Tibial artery (tissue), 4 donors: ENCODE measurements at regions not wholly inside any gene's neighbourhood (a gene's known extent, or its start where the extent isn't known, plus 50 kb on each side); places are given as distances from the start of the nearest gene placed in this dataset.

Experiments used
- DNase-seq, 2 donors: peaks; one replicate each; pipeline ENCODE4 v3.0.0-alpha.2; 2019
- H3K27ac ChIP-seq, 2 donors: fragments of 200-600 bp; sonication (generic) in 1 of 2; 1 replicate in 1 of 2; 2 replicates in 1 of 2; pipeline ENCODE4 v1.5.1; 2018 to 2019; ENCODE audit warnings: mild to moderate bottlenecking in 1 of 2
- H3K27me3 ChIP-seq, 2 donors: fragments of 200-600 bp; sonication (generic) in 1 of 2; one replicate each; pipeline versions ENCODE4 v1.5.1 to v1.6.0; 2016 to 2019
- H3K36me3 ChIP-seq, 3 donors: fragments of 200-600 bp; sonication (generic) in 2 of 3; one replicate each; pipeline ENCODE4 v1.5.1; 2016 to 2019; ENCODE audit warnings: mild to moderate bottlenecking in 2 of 3
- H3K4me1 ChIP-seq, 4 donors: fragments of 200-600 bp; sonication (generic) in 2 of 4; 1 replicate in 3 of 4; 2 replicates in 1 of 4; pipeline ENCODE4 v1.5.1; 2016 to 2019
- H3K4me3 ChIP-seq, 2 donors: fragments of 200-600 bp; sonication (generic) in 1 of 2; 1 replicate in 1 of 2; 2 replicates in 1 of 2; pipeline ENCODE4 v1.5.1; 2018 to 2019; ENCODE audit warnings: mild to moderate bottlenecking in 2 of 2
- H3K9me3 ChIP-seq, 3 donors: fragments of 200-600 bp; sonication (generic) in 1 of 3; one replicate each; pipeline ENCODE4 v1.5.1; 2016 to 2019
- intact Hi-C: fragments of 100-400 bp; cut with DNase I; formaldehyde crosslinking; loops from one replicate; pipeline ENCODE4 v1.15.0; 2023; ENCODE audit warnings: low total_unique reads
- TF ChIP-seq, protein P1 (sequence below), 2 experiments: fragments of 200-600 bp in 1 of 2; fragments of 450-650 bp in 1 of 2; IDR thresholded peaks; one replicate each; pipeline ENCODE4 v1.5.1; 2017 to 2019; ENCODE audit warnings: antibody characterized with exemption in 2 of 2, mild to moderate bottlenecking in 1 of 2, moderate library complexity in 1 of 2

DNA sequence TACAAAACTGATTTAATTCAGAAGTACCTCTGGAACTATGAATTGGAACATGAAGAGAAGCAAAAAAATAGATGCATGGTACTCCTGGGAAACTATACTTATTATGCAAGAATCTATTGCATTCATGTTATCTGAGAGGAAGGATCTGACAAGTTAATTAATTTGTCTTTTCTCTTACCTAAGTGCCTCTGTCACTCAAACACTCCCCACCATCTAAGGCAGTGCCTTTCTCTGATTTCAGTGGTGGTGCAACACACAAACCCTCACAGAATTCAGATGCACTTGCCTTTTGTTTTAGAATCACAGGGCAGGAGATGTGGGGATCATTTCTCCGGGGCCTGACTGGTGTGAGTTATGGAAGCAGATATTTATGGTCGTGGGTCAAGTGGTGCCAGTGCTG is 52.5 kb upstream of the C9orf72 start:
- TF ChIP-seq, protein P1, sequence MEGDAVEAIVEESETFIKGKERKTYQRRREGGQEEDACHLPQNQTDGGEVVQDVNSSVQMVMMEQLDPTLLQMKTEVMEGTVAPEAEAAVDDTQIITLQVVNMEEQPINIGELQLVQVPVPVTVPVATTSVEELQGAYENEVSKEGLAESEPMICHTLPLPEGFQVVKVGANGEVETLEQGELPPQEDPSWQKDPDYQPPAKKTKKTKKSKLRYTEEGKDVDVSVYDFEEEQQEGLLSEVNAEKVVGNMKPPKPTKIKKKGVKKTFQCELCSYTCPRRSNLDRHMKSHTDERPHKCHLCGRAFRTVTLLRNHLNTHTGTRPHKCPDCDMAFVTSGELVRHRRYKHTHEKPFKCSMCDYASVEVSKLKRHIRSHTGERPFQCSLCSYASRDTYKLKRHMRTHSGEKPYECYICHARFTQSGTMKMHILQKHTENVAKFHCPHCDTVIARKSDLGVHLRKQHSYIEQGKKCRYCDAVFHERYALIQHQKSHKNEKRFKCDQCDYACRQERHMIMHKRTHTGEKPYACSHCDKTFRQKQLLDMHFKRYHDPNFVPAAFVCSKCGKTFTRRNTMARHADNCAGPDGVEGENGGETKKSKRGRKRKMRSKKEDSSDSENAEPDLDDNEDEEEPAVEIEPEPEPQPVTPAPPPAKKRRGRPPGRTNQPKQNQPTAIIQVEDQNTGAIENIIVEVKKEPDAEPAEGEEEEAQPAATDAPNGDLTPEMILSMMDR (IDR thresholded peaks at IDR 0.05), result no peak
- intact Hi-C loops, result no loop called here
- H3K36me3 ChIP-seq, result no peaks in the 10 kb centered on the region
- H3K27me3 ChIP-seq, result no peaks in the 10 kb centered on the region
- no peak for DNase-seq
- H3K27ac ChIP-seq, result no peak overlapping the region
- no peaks in the 10 kb centered on the region for H3K9me3 ChIP-seq
- no peaks in the 10 kb centered on the region for H3K4me1 ChIP-seq
- no peak overlapping the region for H3K4me3 ChIP-seq

DNA sequence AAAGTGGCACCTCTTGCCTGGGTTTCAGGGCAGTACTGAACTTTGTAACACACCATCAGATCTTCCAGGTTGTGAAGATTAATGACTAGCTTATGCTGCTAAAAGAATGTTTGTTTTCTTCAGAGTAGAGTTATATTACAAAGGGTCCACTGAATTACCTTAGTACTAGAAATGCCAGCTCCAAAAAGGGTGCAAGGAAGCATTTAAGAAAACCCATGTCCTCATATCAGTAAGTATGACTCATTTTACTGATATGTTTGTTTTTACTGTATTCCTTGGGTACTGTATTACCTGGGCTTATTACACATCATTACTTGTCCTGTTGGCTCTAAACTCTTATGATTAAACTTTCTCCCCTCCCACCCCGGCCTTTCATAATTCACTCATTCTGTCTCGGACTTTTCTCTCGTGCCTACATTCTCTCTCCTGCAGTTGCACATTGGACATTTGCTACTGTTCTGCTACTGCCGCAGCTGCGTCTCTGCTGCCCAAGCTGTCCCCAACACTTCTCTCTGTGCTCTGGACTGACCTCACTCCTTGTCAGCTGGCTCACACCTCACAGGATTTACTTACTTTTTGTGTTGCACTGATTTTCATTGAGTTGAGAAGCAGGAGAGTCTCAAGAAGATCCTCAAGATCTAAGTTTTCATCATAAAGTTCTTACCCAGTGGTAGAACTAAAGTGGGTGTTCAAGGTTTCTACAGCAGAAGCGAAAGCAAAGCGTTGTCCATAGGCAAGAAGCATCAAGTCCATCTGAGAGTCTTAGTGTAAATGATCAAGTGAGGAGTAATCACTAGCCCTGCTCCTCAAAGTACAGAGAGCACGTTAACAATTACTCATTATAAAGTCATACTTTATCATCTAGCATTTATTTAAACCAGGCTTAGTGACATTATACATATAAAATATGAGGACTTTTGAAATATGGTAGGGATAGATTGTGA is 53.2 kb upstream of the C9orf72 start:
- H3K9me3 ChIP-seq, result no peaks in the 10 kb centered on the region
- no peak overlapping the region for H3K27ac ChIP-seq
- no peaks in the 10 kb centered on the region for H3K36me3 ChIP-seq
- no peaks in the 10 kb centered on the region for H3K4me1 ChIP-seq
- no peak for DNase-seq
- TF ChIP-seq, protein P1 (IDR thresholded peaks at IDR 0.05), result no peak
- H3K27me3 ChIP-seq, result no peaks in the 10 kb centered on the region
- intact Hi-C loops, result no loop called here
- no peak overlapping the region for H3K4me3 ChIP-seq

DNA sequence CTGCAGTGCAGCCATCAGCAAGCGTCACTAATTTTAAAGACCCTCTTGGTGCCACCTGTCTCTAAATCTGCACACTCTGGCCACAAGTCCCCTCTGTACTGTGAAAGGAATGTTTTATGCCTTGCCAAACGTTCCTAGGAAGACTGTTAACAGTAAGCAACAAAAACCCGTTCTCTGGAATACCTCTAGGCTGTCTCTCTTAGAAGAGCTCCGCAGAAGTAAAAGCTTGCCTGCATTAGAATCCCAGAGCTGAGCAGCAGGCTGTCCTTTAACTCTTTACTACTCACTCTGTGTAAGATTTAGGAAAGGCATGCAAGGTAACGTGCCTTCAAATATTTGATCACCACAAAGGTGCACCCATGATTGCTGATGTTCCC is 53.9 kb upstream of the C9orf72 start:
- Histone ChIP-seq H3K27ac (no peak overlapping the region), H3K27me3 (no peaks in the 10 kb centered on the region), H3K4me3 (no peak overlapping the region), H3K9me3 (no peaks in the 10 kb centered on the region), H3K4me1 (no peaks in the 10 kb centered on the region), H3K36me3 (no peaks in the 10 kb centered on the region)
- intact Hi-C loops, result no loop called here
- TF ChIP-seq, protein P1 (IDR thresholded peaks at IDR 0.05), result no peak
- DNase-seq, result no peak

DNA sequence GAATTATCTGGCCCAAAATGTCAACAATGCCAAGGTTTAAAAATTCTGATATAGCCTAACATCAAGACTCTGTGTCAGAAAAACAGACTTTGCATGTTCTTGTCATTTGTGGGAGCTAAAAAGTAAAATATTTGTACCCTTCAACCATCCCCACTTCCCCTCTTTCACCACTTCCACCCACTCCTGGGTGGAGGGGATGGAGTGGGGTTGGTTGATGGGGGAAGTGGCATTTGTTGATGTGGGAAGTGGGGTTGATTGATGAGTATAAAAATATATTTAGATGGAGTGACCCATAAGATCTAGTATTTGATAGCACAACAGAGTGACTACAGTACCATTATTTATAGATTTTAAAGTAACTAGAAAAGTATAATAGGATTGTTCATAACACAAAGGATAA is 55.0 kb upstream of the C9orf72 start:
- H3K36me3 ChIP-seq, result no peaks in the 10 kb centered on the region
- no peaks in the 10 kb centered on the region for H3K4me1 ChIP-seq
- TF ChIP-seq, protein P1 (IDR thresholded peaks at IDR 0.05), result no peak
- no peaks in the 10 kb centered on the region for H3K27me3 ChIP-seq
- H3K27ac ChIP-seq, result no peak overlapping the region
- H3K9me3 ChIP-seq, result no peaks in the 10 kb centered on the region
- H3K4me3 ChIP-seq, result no peak overlapping the region
- intact Hi-C loops, result no loop called here
- no peak for DNase-seq

DNA sequence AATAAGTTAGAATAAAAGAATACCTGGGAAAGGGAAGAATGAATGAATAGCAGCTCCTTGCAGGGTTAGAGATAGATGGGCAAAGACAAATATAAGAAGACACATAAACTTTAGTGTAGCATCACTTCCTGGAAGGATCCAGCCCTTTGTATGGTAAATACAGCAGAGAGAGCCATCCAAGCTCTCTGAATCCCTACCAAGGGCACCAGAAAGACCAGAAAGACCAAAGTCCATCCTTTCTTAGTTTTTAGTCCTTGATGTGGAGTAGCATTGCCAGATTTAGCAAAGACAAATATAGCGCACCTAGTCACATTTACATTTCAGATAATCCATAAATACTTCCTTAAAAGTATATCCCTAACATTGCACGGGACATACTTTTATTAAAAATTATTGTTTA is 56.1 kb upstream of the C9orf72 start:
- intact Hi-C loops, result no loop called here
- no peaks in the 10 kb centered on the region for H3K4me1 ChIP-seq
- no peak overlapping the region for H3K4me3 ChIP-seq
- no peak overlapping the region for H3K27ac ChIP-seq
- DNase-seq, result no peak
- TF ChIP-seq, protein P1 (IDR thresholded peaks at IDR 0.05), result no peak
- no peaks in the 10 kb centered on the region for H3K27me3 ChIP-seq
- H3K36me3 ChIP-seq, result no peaks in the 10 kb centered on the region
- no peaks in the 10 kb centered on the region for H3K9me3 ChIP-seq
